Fibroblast of lung (primary cell): ENCODE measurements at regions not wholly inside any gene's neighbourhood (a gene's known extent, or its start where the extent isn't known, plus 50 kb on each side); places are given as distances from the start of the nearest gene placed in this dataset.

Experiments used
- DNase-seq, 2 donors: peaks; one replicate each; pipeline versions ENCODE4 v3.0.0 to v3.0.0-alpha.2; 2010; ENCODE audit warnings: low read depth in 2 of 2
- H2AFZ ChIP-seq: 2 replicates; pipeline ENCODE4 v1.5.1; 2012; ENCODE audit warnings: low read length, control low read depth, inconsistent platforms
- H3K27ac ChIP-seq: 2 replicates; pipeline ENCODE4 v1.5.1; 2011; ENCODE audit warnings: low read length, control low read depth; ENCODE audit not compliant: insufficient read depth
- H3K27me3 ChIP-seq: 2 replicates; pipeline ENCODE4 v1.5.1; 2011; ENCODE audit warnings: mild to moderate bottlenecking, low read length; ENCODE audit not compliant: control insufficient read depth, insufficient read depth
- H3K36me3 ChIP-seq: 2 replicates; pipeline ENCODE4 v1.5.1; 2011; ENCODE audit warnings: low read length; ENCODE audit not compliant: control insufficient read depth, insufficient read depth
- H3K4me1 ChIP-seq: 2 replicates; pipeline ENCODE4 v1.5.1; 2011; ENCODE audit warnings: low read length; ENCODE audit not compliant: control insufficient read depth, insufficient read depth; ENCODE audit errors: extremely low read depth
- H3K4me2 ChIP-seq: 2 replicates; pipeline ENCODE4 v1.5.1; 2011; ENCODE audit warnings: low read length, control low read depth; ENCODE audit not compliant: insufficient read depth; ENCODE audit errors: extremely low read depth
- H3K4me3 ChIP-seq, 4 experiments: fragments of 200-600 bp in 1 of 4; sonication (generic) in 1 of 4; replicated peaks in 1 of 4; 2 replicates each; pipeline ENCODE4 v1.5.1; 2011 to 2016; ENCODE audit warnings: low read length in 4 of 4, low read depth in 3 of 4, mild to moderate bottlenecking in 3 of 4, control low read depth in 2 of 4, inconsistent platforms in 1 of 4, mixed read lengths in 1 of 4; ENCODE audit not compliant: insufficient read depth in 1 of 4; ENCODE audit errors: control extremely low read depth in 1 of 4
- H3K79me2 ChIP-seq: 2 replicates; pipeline ENCODE4 v1.5.1; 2012; ENCODE audit warnings: mild to moderate bottlenecking, low read length, inconsistent platforms; ENCODE audit not compliant: control insufficient read depth, insufficient read depth
- H3K9ac ChIP-seq: 2 replicates; pipeline ENCODE4 v1.5.1; 2011; ENCODE audit warnings: mild to moderate bottlenecking, low read length, control low read depth; ENCODE audit not compliant: insufficient read depth
- H3K9me3 ChIP-seq: 2 replicates; pipeline ENCODE4 v1.5.1; 2012; ENCODE audit warnings: low read depth, low read length; ENCODE audit not compliant: control insufficient read depth, insufficient read depth
- H4K20me1 ChIP-seq: 2 replicates; pipeline ENCODE4 v1.5.1; 2011; ENCODE audit warnings: low read length; ENCODE audit not compliant: control insufficient read depth, insufficient read depth; ENCODE audit errors: extremely low read depth
- EZH2 ChIP-seq: IDR thresholded peaks from 2 replicates; pipeline ENCODE4 v1.5.1; 2012; ENCODE audit warnings: low read length, control low read depth, mild to moderate bottlenecking; ENCODE audit errors: missing control alignments
- TF ChIP-seq, protein P1 (sequence below), 2 donors: IDR thresholded peaks in 1 of 2; conservative IDR thresholded peaks in 1 of 2; 1 replicate in 1 of 2; 2 replicates in 1 of 2; pipeline ENCODE4 v1.5.1; 2011 to 2012; ENCODE audit warnings: low read length in 2 of 2, control low read depth in 1 of 2, inconsistent platforms in 1 of 2, low read depth in 1 of 2, mild to moderate bottlenecking in 1 of 2

DNA sequence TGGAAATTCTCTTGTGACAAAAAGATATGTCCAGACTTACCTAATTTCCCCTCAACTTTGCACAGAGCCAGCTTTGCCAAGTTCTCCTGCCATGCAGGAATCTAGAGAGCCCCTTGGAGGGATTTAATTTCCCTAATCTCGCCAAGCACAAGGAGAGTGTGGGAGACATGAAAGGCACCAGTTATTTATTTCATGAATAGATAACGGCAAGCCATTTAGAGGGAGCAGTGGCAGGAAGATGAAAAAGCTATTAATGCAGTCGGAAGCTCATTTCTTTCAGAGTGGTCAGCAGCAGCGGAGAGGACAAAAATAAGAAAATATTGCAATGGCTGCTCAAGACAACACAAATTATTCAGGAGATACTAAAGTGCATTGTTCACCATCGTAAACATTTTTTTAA lies 150.9 kb upstream of the WSCD2 start:
- DNase-seq = no peak
- no peaks in the 10 kb centered on the region for H3K9me3 ChIP-seq

GRCh38 chr12:107978641-107979040 lies 150.4 kb upstream of the WSCD2 start:
- no peak overlapping the region for H2AFZ ChIP-seq
- H3K9ac ChIP-seq = no peak overlapping the region
- H4K20me1 ChIP-seq = no peaks in the 10 kb centered on the region
- H3K4me3 ChIP-seq = no peak overlapping the region
- no peaks in the 10 kb centered on the region for H3K79me2 ChIP-seq
- DNase-seq = no peak
- H3K27ac ChIP-seq = no peak overlapping the region
- H3K9me3 ChIP-seq = no peaks in the 10 kb centered on the region
- no peaks in the 10 kb centered on the region for H3K4me1 ChIP-seq
- no peak overlapping the region for H3K4me2 ChIP-seq
- no peaks in the 10 kb centered on the region for H3K36me3 ChIP-seq
- no peak for TF ChIP-seq EZH2
- TF ChIP-seq, protein P1, sequence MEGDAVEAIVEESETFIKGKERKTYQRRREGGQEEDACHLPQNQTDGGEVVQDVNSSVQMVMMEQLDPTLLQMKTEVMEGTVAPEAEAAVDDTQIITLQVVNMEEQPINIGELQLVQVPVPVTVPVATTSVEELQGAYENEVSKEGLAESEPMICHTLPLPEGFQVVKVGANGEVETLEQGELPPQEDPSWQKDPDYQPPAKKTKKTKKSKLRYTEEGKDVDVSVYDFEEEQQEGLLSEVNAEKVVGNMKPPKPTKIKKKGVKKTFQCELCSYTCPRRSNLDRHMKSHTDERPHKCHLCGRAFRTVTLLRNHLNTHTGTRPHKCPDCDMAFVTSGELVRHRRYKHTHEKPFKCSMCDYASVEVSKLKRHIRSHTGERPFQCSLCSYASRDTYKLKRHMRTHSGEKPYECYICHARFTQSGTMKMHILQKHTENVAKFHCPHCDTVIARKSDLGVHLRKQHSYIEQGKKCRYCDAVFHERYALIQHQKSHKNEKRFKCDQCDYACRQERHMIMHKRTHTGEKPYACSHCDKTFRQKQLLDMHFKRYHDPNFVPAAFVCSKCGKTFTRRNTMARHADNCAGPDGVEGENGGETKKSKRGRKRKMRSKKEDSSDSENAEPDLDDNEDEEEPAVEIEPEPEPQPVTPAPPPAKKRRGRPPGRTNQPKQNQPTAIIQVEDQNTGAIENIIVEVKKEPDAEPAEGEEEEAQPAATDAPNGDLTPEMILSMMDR (conservative IDR thresholded peaks at IDR 0.05 in 1 of 2, IDR thresholded peaks at IDR 0.05 in 1 of 2; ENCODE audit: low read depth in 1 of 2, low read length in 2 of 2) = no peak
- H3K27me3 ChIP-seq = no peaks in the 10 kb centered on the region

More for the DNA sequence above, 150.9 kb upstream of the WSCD2 start:
- Histone ChIP-seq H3K4me2 (no peak overlapping the region), H4K20me1 (no peaks in the 10 kb centered on the region), H3K27ac (no peak overlapping the region), H3K9ac (no peak overlapping the region), H3K36me3 (no peaks in the 10 kb centered on the region), H3K4me3 (no peak overlapping the region), H2AFZ (no peak overlapping the region), H3K27me3 (no peaks in the 10 kb centered on the region), H3K79me2 (no peaks in the 10 kb centered on the region), H3K4me1 (no peaks in the 10 kb centered on the region)
- TF ChIP-seq, protein P1 (conservative IDR thresholded peaks at IDR 0.05 in 1 of 2, IDR thresholded peaks at IDR 0.05 in 1 of 2; ENCODE audit: low read depth in 1 of 2, low read length in 2 of 2) = no peak
- TF ChIP-seq EZH2 = no peak

DNA sequence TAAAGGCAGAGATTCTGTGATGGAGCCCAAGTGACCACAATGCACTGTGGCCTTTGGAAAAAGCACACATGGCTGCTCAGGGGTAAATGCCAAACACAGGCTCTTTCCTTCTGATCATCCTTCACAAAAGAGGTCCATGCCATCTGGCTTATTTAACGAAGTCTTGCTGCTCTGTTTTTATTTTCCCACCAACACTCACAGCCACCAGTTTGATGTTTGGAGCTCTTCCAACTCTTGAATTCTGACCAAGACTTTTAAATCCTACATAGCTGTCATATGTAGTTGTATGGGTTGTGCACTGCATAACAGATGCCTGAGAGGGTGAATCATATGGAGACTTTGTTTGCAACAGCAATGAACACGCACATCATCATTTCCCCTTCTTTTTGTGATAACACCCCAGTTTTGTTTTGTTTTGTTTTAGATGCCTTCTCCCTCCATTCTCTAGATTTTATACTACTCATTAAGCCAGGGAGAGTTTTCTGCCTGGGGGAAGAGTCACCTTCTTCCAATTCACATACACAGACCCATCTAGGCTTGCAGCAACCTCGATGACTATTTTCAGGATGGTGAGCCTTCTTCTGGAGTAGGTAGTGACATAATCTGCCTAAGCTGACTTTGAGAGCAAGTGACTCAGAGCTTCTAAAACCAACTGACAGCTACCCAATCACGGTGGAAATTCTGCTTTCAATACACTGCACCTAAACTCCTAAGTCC lies 145.2 kb upstream of the WSCD2 start:
- Histone ChIP-seq H3K79me2 (no peaks in the 10 kb centered on the region), H3K27ac (no peak overlapping the region), H3K36me3 (no peaks in the 10 kb centered on the region), H3K4me2 (no peak overlapping the region), H3K4me3 (no peak overlapping the region), H4K20me1 (no peaks in the 10 kb centered on the region), H3K4me1 (no peaks in the 10 kb centered on the region), H3K27me3 (no peaks in the 10 kb centered on the region), H3K9me3 (no peaks in the 10 kb centered on the region), H2AFZ (no peak overlapping the region), H3K9ac (no peak overlapping the region)
- DNase-seq = no peak
- TF ChIP-seq EZH2 = no peak
- TF ChIP-seq, protein P1 (conservative IDR thresholded peaks at IDR 0.05 in 1 of 2, IDR thresholded peaks at IDR 0.05 in 1 of 2; ENCODE audit: low read depth in 1 of 2, low read length in 2 of 2) = no peak
